ENCODE measurements at regions not wholly inside any gene's neighbourhood (a gene's known extent, or its start where the extent isn't known, plus 50 kb on each side); places are given as distances from the start of the nearest gene placed in this dataset.

- DNase-seq (ENCODE audit: low spot score, unreplicated experiment): no peak
- no peaks in the 10 kb centered on the region for H3K4me1 Mint-ChIP-seq (ENCODE audit: low read depth)
- no peaks in the 10 kb centered on the region for H3K36me3 Mint-ChIP-seq (ENCODE audit: insufficient read depth)
- no peak for TF ChIP-seq CTCF (IDR thresholded peaks at IDR 0.05; ENCODE audit: unreplicated experiment)
- H3K27ac Mint-ChIP-seq: no peak overlapping the region
- peaks cover 4% of the 10 kb centered on the region for H3K9me3 Mint-ChIP-seq (ENCODE audit: low read depth)
- peaks cover 2% of the 10 kb centered on the region for H3K27me3 Mint-ChIP-seq
- H3K4me3 Mint-ChIP-seq (ENCODE audit: low read depth): no peak overlapping the region
Measured at GRCh38 chr16:82302042-82302727, 132.2 kb upstream of the MPHOSPH6 start.

- no peaks in the 10 kb centered on the region for H3K4me1 Mint-ChIP-seq (ENCODE audit: low read depth)
- TF ChIP-seq CTCF (IDR thresholded peaks at IDR 0.05; ENCODE audit: unreplicated experiment): no peak
- H3K4me3 Mint-ChIP-seq (ENCODE audit: low read depth): no peak overlapping the region
- H3K27me3 Mint-ChIP-seq: peaks cover 2% of the 10 kb centered on the region
- no peaks in the 10 kb centered on the region for H3K36me3 Mint-ChIP-seq (ENCODE audit: insufficient read depth)
- no peak for DNase-seq (ENCODE audit: low spot score, unreplicated experiment)
- no peak overlapping the region for H3K27ac Mint-ChIP-seq
- H3K9me3 Mint-ChIP-seq (ENCODE audit: low read depth): peaks cover 4% of the 10 kb centered on the region
Measured at GRCh38 chr16:82301146-82301755, 131.2 kb upstream of the MPHOSPH6 start.

GRCh38 chr16:82300374-82300951 is 130.4 kb upstream of the MPHOSPH6 start:
- no peak overlapping the region for H3K27ac Mint-ChIP-seq
- H3K27me3 Mint-ChIP-seq: peaks cover 2% of the 10 kb centered on the region
- no peak overlapping the region for H3K4me3 Mint-ChIP-seq (ENCODE audit: low read depth)
- DNase-seq (ENCODE audit: low spot score, unreplicated experiment): no peak
- H3K9me3 Mint-ChIP-seq (ENCODE audit: low read depth): peaks cover 4% of the 10 kb centered on the region
- H3K36me3 Mint-ChIP-seq (ENCODE audit: insufficient read depth): no peaks in the 10 kb centered on the region
- H3K4me1 Mint-ChIP-seq (ENCODE audit: low read depth): no peaks in the 10 kb centered on the region
- TF ChIP-seq CTCF (IDR thresholded peaks at IDR 0.05; ENCODE audit: unreplicated experiment): no peak

GRCh38 chr16:82298472-82298871 is 128.4 kb upstream of the MPHOSPH6 start:
- no peak overlapping the region for H3K27ac Mint-ChIP-seq
- H3K4me1 Mint-ChIP-seq (ENCODE audit: low read depth): no peaks in the 10 kb centered on the region
- no peak for TF ChIP-seq CTCF (IDR thresholded peaks at IDR 0.05; ENCODE audit: unreplicated experiment)
- H3K4me3 Mint-ChIP-seq (ENCODE audit: low read depth): no peak overlapping the region
- no peak for DNase-seq (ENCODE audit: low spot score, unreplicated experiment)
- peaks cover 2% of the 10 kb centered on the region for H3K27me3 Mint-ChIP-seq
- no peaks in the 10 kb centered on the region for H3K36me3 Mint-ChIP-seq (ENCODE audit: insufficient read depth)
- no peaks in the 10 kb centered on the region for H3K9me3 Mint-ChIP-seq (ENCODE audit: low read depth)

- DNase-seq (ENCODE audit: low spot score, unreplicated experiment): no peak
- no peaks in the 10 kb centered on the region for H3K9me3 Mint-ChIP-seq (ENCODE audit: low read depth)
- no peaks in the 10 kb centered on the region for H3K4me1 Mint-ChIP-seq (ENCODE audit: low read depth)
- no peaks in the 10 kb centered on the region for H3K36me3 Mint-ChIP-seq (ENCODE audit: insufficient read depth)
- peaks cover 10% of the 10 kb centered on the region for H3K27me3 Mint-ChIP-seq
- no peak overlapping the region for H3K4me3 Mint-ChIP-seq (ENCODE audit: low read depth)
- H3K27ac Mint-ChIP-seq: no peak overlapping the region
- TF ChIP-seq CTCF (IDR thresholded peaks at IDR 0.05; ENCODE audit: unreplicated experiment): no peak
Measured at GRCh38 chr16:82295290-82296201, 125.5 kb upstream of the MPHOSPH6 start.

Measured in progenitor cell of endocrine pancreas (in vitro differentiated cells).